ENCODE measurements at regions not wholly inside any gene's neighbourhood (a gene's known extent, or its start where the extent isn't known, plus 50 kb on each side); places are given as distances from the start of the nearest gene placed in this dataset.

GRCh38 chr5:31052937-31053658 is 140.4 kb upstream of the CDH6 start (continued):
- TF ChIP-seq E2F6 (IDR thresholded peaks at IDR 0.05): no peak

All from H1 (cell line).